HPDE6-E6E7 (cell line): ENCODE measurements at regions not wholly inside any gene's neighbourhood (a gene's known extent, or its start where the extent isn't known, plus 50 kb on each side); places are given as distances from the start of the nearest gene placed in this dataset.

ENCODE experiments used
- DNase-seq: peaks from one replicate; pipeline ENCODE4 v3.0.0; 2011; ENCODE audit warnings: missing footprints; ENCODE audit errors: extremely low spot score

GRCh38 chr5:82702046-82702445 lies 375.1 kb downstream of the TMEM167A start:
- no peak for DNase-seq

GRCh38 chr5:82699737-82700136 lies 377.5 kb downstream of the TMEM167A start:
- DNase-seq = no peak

GRCh38 chr5:82698026-82698425 lies 379.2 kb downstream of the TMEM167A start:
- DNase-seq = no peak

- no peak for DNase-seq
Observed at GRCh38 chr5:82694711-82695285, 382.4 kb downstream of the TMEM167A start.

GRCh38 chr5:82692826-82693225 lies 384.4 kb downstream of the TMEM167A start:
- DNase-seq = no peak

GRCh38 chr5:82684659-82685058 lies 392.5 kb downstream of the TMEM167A start:
- DNase-seq = no peak

- DNase-seq = no peak
Observed at GRCh38 chr5:82684165-82684564, 393.0 kb downstream of the TMEM167A start.

GRCh38 chr5:82679660-82680059 lies 397.5 kb downstream of the TMEM167A start:
- no peak for DNase-seq

GRCh38 chr5:82676661-82677060 lies 398.5 kb upstream of the RPS23 start:
- DNase-seq = no peak

GRCh38 chr5:82674671-82675070 lies 396.5 kb upstream of the RPS23 start:
- no peak for DNase-seq

- DNase-seq = no peak
Observed at GRCh38 chr5:82673057-82673809, 395.1 kb upstream of the RPS23 start.

GRCh38 chr5:82670692-82671091 lies 392.5 kb upstream of the RPS23 start:
- DNase-seq = no peak

GRCh38 chr5:82669720-82670119 lies 391.6 kb upstream of the RPS23 start:
- no peak for DNase-seq

GRCh38 chr5:82666312-82666711 lies 388.2 kb upstream of the RPS23 start:
- no peak for DNase-seq

GRCh38 chr5:82664732-82665131 lies 386.6 kb upstream of the RPS23 start:
- no peak for DNase-seq

- DNase-seq = no peak
Observed at GRCh38 chr5:82663225-82663624, 385.1 kb upstream of the RPS23 start.

GRCh38 chr5:82662340-82662739 lies 384.2 kb upstream of the RPS23 start:
- DNase-seq = no peak

GRCh38 chr5:82661933-82662332 lies 383.8 kb upstream of the RPS23 start:
- no peak for DNase-seq

- no peak for DNase-seq
Observed at GRCh38 chr5:82661462-82661861, 383.3 kb upstream of the RPS23 start.

GRCh38 chr5:82659115-82659514 lies 381.0 kb upstream of the RPS23 start:
- DNase-seq = no peak

- no peak for DNase-seq
Observed at GRCh38 chr5:82657033-82657699, 379.0 kb upstream of the RPS23 start.

GRCh38 chr5:82656341-82656761 lies 378.2 kb upstream of the RPS23 start:
- no peak for DNase-seq

- no peak for DNase-seq
Observed at GRCh38 chr5:82655078-82655477, 376.9 kb upstream of the RPS23 start.
